Activated CD4-positive, alpha-beta memory T cell treated with anti-CD3 and anti-CD28 coated beads for 36 hours (primary cell): ENCODE measurements at regions not wholly inside any gene's neighbourhood (a gene's known extent, or its start where the extent isn't known, plus 50 kb on each side); places are given as distances from the start of the nearest gene placed in this dataset.
A peak's percentile ranks its signal among the peaks of the same experiment; 100 is the strongest.

ENCODE experiments used
- CTCF ChIA-PET: fragments of 350-600 bp; sonication (Branson Sonifier 250); formaldehyde crosslinking; loops from one replicate; lab custom pipeline; 2021; ENCODE audit warnings: antibody characterized with exemption, inconsistent platforms; lab: Charles Lee
- POLR2A ChIA-PET: fragments of 350-600 bp; sonication (Branson Sonifier 250); formaldehyde crosslinking; loops from one replicate; lab custom pipeline; 2021; ENCODE audit warnings: antibody characterized with exemption; lab: Charles Lee
- DNase-seq: peaks from one replicate; pipeline ENCODE4 v3.0.0-alpha.2; 2020
- H3K27ac Mint-ChIP-seq: one replicate; pipeline ENCODE4 v1.8.0; 2021; ENCODE audit warnings: mixed read lengths
- H3K27me3 Mint-ChIP-seq: one replicate; pipeline ENCODE4 v1.8.0; 2021; ENCODE audit warnings: mixed read lengths
- H3K36me3 Mint-ChIP-seq: one replicate; pipeline ENCODE4 v1.8.0; 2021; ENCODE audit warnings: mixed read lengths
- H3K4me1 Mint-ChIP-seq: one replicate; pipeline ENCODE4 v1.8.0; 2021; ENCODE audit warnings: low read depth, mixed read lengths
- H3K4me3 Mint-ChIP-seq: one replicate; pipeline ENCODE4 v1.8.0; 2021; ENCODE audit warnings: mild to moderate bottlenecking, mixed read lengths
- H3K9me3 Mint-ChIP-seq: one replicate; pipeline ENCODE4 v1.8.0; 2021; ENCODE audit warnings: mixed read lengths
- intact Hi-C: fragments of 100-400 bp; cut with micrococcal nuclease; formaldehyde crosslinking; loops from one replicate; pipeline ENCODE4 v1.15.1; 2023

DNA sequence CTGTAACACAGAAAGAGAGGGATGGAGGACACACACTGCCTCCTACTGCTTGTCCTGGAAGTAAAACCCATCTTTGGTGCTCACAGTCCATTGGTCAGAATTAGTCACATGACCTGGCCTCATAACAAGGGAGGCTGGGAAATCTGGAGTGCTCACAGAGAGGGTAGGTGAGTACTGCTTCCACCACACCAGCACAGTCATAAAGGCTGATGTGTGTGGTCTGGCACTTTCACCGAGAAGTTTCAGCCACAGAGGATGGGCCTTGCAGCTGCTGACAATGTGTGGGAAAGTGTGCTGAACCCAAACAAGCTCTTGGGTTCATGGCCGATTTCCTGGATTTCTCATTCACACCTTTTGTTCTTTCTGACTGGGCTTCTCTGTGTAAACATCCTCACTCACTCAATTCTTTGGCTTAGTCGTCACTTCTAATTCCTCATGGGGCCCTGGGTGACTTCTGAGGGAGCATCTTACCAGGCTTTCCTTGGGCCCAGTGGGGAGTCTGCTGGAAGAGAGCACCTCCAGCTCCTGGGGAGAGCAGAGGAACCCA lies 100.7 kb downstream of the ASB7 start:
- ChIA-PET POLR2A (no interaction called here), CTCF (interaction anchor here (1.1 kb wide), 1 partner anchor 305 kb away, joined by 3 read pairs; no protein-coding TSS in a partner anchor)
- intact Hi-C loops = loop anchor here (1.0 kb wide), 1 partner anchor 18 kb away; no protein-coding TSS in a partner anchor
- no peak overlapping the region for H3K27ac Mint-ChIP-seq
- peaks cover 19% of the 10 kb centered on the region for H3K27me3 Mint-ChIP-seq
- peaks cover 6% of the 10 kb centered on the region for H3K4me1 Mint-ChIP-seq
- no peaks in the 10 kb centered on the region for H3K36me3 Mint-ChIP-seq
- peaks cover 4% of the 10 kb centered on the region for H3K9me3 Mint-ChIP-seq
- peak; percentile 78 for DNase-seq
- no peak overlapping the region for H3K4me3 Mint-ChIP-seq

DNA sequence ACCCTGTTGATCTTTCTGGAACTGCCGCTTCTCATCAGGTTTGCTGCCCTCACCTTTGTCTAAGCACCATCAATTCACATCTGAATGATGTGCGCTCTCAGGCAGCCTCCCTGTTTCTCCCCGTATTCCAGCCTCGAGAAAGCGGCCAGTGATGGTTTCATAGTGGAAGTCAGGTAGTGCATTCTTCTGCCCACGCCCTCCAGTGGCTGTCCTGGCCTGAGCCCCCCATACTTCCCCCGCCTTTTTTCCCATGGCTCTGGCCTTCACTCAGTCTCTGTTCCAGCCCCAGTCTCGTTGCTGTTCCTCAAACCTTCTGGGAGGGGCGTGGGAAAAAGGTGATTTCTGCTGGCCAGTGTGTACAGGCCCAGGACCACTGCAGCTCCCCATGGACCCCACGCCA lies 101.3 kb downstream of the ASB7 start:
- H3K4me3 Mint-ChIP-seq = no peak overlapping the region
- peaks cover 4% of the 10 kb centered on the region for H3K9me3 Mint-ChIP-seq
- H3K4me1 Mint-ChIP-seq = peaks cover 6% of the 10 kb centered on the region
- peaks cover 19% of the 10 kb centered on the region for H3K27me3 Mint-ChIP-seq
- CTCF ChIA-PET = no interaction called here
- intact Hi-C loops = loop anchor here (1.0 kb wide), 1 partner anchor 18 kb away; no protein-coding TSS in a partner anchor
- no peak overlapping the region for H3K27ac Mint-ChIP-seq
- POLR2A ChIA-PET = no interaction called here
- H3K36me3 Mint-ChIP-seq = no peaks in the 10 kb centered on the region
- DNase-seq = no peak

DNA sequence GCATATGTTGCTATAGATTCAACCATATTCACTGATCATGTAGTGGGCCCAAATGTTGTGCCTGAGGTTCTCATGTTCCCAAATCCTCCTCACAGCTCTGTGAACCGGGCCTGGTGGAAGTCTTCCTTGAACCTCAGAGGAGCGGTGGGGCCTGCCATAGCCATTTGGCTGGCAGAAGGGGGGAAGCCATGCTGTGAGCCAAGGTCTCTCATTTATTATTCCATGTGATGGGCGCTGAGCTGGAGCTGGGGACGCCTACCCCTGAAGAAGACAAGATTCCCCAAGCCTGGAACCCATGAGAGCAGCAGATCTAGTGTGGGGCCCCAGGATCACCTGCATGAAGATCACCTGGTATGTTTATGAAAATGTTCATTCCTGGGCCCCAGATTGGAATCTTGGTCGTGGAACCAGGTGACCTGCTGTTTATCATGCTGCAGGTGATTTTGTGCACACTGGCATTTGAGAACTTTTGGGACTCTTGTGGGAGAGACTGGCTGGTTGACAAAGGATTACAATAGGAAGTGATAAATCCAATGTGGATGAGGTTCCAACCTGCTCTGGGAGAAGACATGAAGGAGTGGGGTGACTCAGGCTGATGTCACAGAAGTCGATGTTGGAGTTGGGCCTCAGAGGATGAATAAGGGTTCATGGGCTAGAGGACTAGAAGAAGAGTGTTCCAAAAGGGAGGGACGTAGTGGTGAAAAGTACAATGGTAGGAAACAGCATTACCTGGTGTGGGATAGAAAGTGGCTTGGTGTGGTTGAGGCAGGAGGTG lies 102.1 kb downstream of the ASB7 start:
- H3K27ac Mint-ChIP-seq = no peak overlapping the region
- POLR2A ChIA-PET = no interaction called here
- intact Hi-C loops = no loop called here
- peaks cover 4% of the 10 kb centered on the region for H3K9me3 Mint-ChIP-seq
- DNase-seq = no peak
- H3K4me3 Mint-ChIP-seq = no peak overlapping the region
- H3K27me3 Mint-ChIP-seq = peaks cover 19% of the 10 kb centered on the region
- CTCF ChIA-PET = no interaction called here
- no peaks in the 10 kb centered on the region for H3K36me3 Mint-ChIP-seq
- peaks cover 6% of the 10 kb centered on the region for H3K4me1 Mint-ChIP-seq

DNA sequence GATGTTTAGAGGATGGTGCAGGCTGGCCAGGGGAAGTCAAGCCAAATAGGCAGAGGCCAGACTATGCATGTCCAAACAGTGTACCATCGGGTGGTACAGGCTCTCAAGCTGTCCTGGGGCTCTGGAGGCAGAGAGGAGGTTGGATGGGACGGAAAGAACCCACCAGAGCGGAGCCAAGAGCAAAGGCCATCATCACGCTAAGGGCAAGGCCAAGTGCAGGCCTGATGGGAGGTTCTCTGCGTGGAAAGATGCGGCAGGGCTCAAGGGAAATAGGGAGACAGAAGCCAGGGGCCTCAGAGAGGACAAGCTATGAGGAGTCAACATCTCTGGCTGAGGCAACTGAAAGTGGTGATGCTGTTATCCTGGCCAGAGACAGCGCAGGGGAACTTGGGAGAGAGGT lies 102.7 kb downstream of the ASB7 start:
- no peak for DNase-seq
- Mint-ChIP-seq H3K4me1 (peaks cover 6% of the 10 kb centered on the region), H3K27ac (no peak overlapping the region), H3K27me3 (peaks cover 19% of the 10 kb centered on the region), H3K4me3 (no peak overlapping the region), H3K36me3 (no peaks in the 10 kb centered on the region), H3K9me3 (peaks cover 4% of the 10 kb centered on the region)
- ChIA-PET POLR2A (no interaction called here), CTCF (no interaction called here)
- intact Hi-C loops = no loop called here

DNA sequence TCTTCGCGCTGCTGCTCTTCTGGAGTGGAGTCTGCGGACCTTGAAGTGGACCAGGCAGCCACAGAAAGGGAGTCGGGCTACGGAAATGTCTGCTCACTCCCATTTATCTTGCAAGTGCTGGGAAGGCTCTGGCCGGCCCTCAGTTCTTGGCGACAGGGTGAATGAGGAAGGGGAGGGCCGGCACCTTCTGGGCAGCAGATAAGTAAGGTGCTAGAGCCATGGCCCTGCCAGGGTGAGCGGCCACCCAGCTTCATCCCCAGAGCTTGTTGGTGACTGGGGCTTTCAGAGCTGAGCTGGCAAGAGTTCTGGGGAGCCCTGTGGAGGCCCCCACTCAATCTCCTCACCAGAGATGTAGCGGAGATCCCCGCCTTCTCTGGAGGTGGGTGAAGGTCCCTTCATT lies 103.5 kb downstream of the ASB7 start:
- ChIA-PET POLR2A (no interaction called here), CTCF (no interaction called here)
- intact Hi-C loops = no loop called here
- H3K9me3 Mint-ChIP-seq = peaks cover 4% of the 10 kb centered on the region
- H3K36me3 Mint-ChIP-seq = no peaks in the 10 kb centered on the region
- H3K4me1 Mint-ChIP-seq = peaks cover 6% of the 10 kb centered on the region
- H3K27me3 Mint-ChIP-seq = peaks cover 19% of the 10 kb centered on the region
- no peak overlapping the region for H3K4me3 Mint-ChIP-seq
- H3K27ac Mint-ChIP-seq = no peak overlapping the region
- DNase-seq = no peak

DNA sequence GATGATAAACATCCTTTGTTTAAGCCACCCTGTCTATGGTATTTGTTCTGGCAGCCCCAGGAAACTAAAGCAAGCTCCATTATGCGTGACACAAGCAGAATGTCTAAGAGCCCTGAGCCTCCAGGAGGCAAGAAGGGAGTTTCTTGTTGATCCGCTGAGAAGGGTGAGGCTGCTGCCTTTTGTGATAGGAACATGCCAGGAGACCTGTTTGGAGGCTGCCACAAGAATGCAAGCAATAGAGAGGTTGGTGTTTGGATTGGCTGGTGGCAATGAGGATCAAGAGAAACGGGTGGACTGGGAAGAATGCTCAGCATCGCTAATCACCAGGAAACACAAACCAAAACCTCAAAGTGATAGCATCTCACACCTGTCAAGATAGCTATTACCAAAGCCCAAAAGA lies 104.8 kb downstream of the ASB7 start:
- H3K27me3 Mint-ChIP-seq = peaks cover 16% of the 10 kb centered on the region
- H3K27ac Mint-ChIP-seq = no peak overlapping the region
- H3K4me1 Mint-ChIP-seq = peaks cover 6% of the 10 kb centered on the region
- intact Hi-C loops = no loop called here
- peaks cover 4% of the 10 kb centered on the region for H3K9me3 Mint-ChIP-seq
- H3K36me3 Mint-ChIP-seq = no peaks in the 10 kb centered on the region
- CTCF ChIA-PET = no interaction called here
- no peak overlapping the region for H3K4me3 Mint-ChIP-seq
- DNase-seq = no peak
- POLR2A ChIA-PET = no interaction called here

DNA sequence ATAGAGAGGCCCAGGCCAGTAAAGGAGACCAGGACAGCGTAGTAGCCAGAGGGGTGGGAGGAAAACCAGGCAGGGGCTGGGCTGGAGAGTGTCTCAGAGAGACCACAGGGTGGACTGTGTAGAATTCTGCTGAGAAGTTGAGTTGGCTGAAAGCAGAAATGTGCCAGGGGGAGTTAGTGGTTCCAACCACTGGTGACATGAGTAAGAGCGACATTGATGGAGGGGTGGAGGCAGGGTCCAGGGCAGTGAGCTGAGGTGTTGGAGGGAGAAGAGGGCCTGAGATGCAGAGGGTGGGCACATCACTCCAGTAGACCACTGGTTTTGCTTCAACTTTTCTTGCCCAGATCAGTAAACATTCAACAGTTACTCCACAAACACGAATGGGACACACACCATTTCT lies 106.5 kb downstream of the ASB7 start:
- CTCF ChIA-PET = no interaction called here
- Mint-ChIP-seq H3K4me1 (no peaks in the 10 kb centered on the region), H3K27me3 (peaks cover 14% of the 10 kb centered on the region), H3K9me3 (no peaks in the 10 kb centered on the region), H3K36me3 (no peaks in the 10 kb centered on the region), H3K4me3 (no peak overlapping the region), H3K27ac (no peak overlapping the region)
- POLR2A ChIA-PET = no interaction called here
- intact Hi-C loops = no loop called here
- DNase-seq = no peak

DNA sequence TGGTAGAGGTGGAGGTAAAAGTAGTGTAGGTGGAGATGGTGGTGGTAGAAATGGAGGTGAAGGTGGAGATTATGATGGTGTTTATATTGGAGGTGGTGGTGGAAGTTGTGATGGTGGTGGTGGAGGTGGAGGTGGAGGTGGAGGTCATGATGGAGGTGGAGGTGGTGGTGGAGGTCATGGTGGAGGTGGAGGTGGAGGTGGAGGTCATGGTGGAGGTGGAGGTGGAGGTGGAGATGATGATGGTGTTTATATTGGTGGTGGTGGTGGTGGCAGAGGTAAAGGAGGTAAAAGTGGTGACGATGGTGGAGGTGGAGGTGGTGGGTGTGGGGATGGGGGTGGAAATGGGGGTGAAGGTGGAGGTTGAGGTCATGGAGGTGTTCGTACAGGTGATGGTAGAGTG lies 107.8 kb downstream of the ASB7 start:
- Mint-ChIP-seq H3K27me3 (peaks cover 9% of the 10 kb centered on the region), H3K27ac (no peak overlapping the region), H3K4me3 (no peak overlapping the region), H3K9me3 (no peaks in the 10 kb centered on the region), H3K4me1 (no peaks in the 10 kb centered on the region), H3K36me3 (no peaks in the 10 kb centered on the region)
- POLR2A ChIA-PET = no interaction called here
- CTCF ChIA-PET = no interaction called here
- no peak for DNase-seq
- intact Hi-C loops = no loop called here

DNA sequence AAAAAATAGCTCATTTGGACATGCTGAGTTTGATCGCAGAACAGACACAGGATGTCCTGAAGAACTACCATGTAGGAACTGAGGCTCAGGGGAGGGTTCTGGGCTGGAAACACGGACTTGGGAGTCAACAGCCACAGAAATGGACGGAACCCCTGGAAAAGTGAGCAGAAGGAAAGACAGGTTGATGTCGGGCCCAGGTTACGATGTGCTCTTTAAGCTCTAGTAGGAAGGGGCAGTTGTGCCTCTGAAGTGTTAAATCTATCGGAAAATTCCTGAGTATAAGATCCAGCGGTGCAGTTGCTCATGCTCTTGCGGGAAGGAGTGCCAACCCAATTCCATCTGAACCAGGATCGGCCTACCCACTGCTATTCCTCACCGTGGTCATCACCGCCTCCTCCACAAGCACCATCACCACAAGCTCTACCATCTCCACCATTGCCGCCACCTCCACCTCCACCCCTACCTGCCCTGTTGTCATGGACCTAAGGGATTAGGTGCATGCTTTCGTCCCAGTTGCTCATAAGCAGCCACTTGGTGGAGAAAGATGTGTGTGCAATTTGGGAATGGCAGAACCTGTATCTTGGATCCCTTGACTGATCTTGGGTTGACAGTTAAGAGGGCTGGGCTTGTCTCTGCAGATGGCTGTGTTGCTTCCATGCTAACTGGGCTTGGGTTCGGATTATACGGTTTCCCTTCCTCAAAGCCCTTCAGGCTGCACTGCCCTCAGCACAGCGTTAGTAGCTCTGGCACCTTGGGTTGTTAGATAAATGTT lies 108.5 kb downstream of the ASB7 start:
- ChIA-PET CTCF (no interaction called here), POLR2A (no interaction called here)
- no peaks in the 10 kb centered on the region for H3K36me3 Mint-ChIP-seq
- no peak overlapping the region for H3K4me3 Mint-ChIP-seq
- no peak for DNase-seq
- H3K27me3 Mint-ChIP-seq = peaks cover 7% of the 10 kb centered on the region
- H3K9me3 Mint-ChIP-seq = no peaks in the 10 kb centered on the region
- H3K27ac Mint-ChIP-seq = no peak overlapping the region
- no peaks in the 10 kb centered on the region for H3K4me1 Mint-ChIP-seq
- intact Hi-C loops = no loop called here

DNA sequence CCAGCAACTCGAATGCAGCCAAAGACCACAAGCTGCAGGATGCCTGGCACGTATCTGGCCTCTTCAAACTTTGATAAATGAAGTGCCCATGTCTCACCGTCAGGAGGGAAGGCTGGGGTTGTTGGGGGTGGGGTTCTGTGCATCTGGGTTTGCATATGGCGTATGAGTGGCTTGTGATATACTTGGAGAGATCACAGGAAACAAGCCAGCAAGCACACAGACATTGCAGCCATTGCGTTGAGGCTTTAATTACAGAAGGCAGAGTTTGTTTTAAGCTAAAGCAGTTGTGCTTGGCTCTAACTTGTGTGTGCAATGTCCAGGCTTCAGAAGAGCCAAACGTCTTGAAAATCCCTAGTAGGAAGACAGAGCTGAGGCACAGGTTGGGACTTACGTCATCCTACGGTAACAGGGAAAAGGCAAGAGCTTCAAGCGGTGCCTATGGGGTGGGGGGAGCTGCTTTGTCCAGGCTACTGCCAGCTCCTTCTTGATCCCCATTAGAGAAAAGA lies 109.2 kb downstream of the ASB7 start:
- Mint-ChIP-seq H3K27me3 (peaks cover 7% of the 10 kb centered on the region), H3K4me3 (no peak overlapping the region), H3K36me3 (no peaks in the 10 kb centered on the region), H3K4me1 (no peaks in the 10 kb centered on the region), H3K9me3 (no peaks in the 10 kb centered on the region), H3K27ac (no peak overlapping the region)
- ChIA-PET POLR2A (no interaction called here), CTCF (no interaction called here)
- intact Hi-C loops = no loop called here
- DNase-seq = no peak

DNA sequence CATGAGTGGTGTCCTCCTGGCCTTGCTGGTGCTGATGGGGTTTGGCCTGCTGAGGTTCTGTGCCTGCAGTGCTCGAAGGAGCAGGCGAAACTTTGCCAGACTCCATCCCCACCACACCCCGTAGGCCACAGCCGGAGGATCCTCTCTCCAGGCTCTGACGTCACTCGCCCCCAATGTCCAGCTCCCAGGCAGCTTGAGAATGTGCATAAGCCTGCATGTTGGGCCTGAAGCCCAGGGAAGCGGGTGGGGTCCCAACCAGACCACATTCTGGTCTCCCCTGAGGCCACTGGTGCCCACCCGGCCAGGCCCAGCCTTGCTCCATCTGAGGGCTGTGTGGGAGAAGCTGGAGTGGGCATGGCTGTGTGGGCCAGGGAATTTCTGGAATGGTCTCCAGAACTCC lies 109.8 kb downstream of the ASB7 start:
- H3K36me3 Mint-ChIP-seq = no peaks in the 10 kb centered on the region
- ChIA-PET POLR2A (no interaction called here), CTCF (no interaction called here)
- intact Hi-C loops = no loop called here
- H3K4me3 Mint-ChIP-seq = no peak overlapping the region
- peaks cover 4% of the 10 kb centered on the region for H3K27me3 Mint-ChIP-seq
- no peaks in the 10 kb centered on the region for H3K4me1 Mint-ChIP-seq
- DNase-seq = no peak
- H3K27ac Mint-ChIP-seq = no peak overlapping the region
- H3K9me3 Mint-ChIP-seq = no peaks in the 10 kb centered on the region

DNA sequence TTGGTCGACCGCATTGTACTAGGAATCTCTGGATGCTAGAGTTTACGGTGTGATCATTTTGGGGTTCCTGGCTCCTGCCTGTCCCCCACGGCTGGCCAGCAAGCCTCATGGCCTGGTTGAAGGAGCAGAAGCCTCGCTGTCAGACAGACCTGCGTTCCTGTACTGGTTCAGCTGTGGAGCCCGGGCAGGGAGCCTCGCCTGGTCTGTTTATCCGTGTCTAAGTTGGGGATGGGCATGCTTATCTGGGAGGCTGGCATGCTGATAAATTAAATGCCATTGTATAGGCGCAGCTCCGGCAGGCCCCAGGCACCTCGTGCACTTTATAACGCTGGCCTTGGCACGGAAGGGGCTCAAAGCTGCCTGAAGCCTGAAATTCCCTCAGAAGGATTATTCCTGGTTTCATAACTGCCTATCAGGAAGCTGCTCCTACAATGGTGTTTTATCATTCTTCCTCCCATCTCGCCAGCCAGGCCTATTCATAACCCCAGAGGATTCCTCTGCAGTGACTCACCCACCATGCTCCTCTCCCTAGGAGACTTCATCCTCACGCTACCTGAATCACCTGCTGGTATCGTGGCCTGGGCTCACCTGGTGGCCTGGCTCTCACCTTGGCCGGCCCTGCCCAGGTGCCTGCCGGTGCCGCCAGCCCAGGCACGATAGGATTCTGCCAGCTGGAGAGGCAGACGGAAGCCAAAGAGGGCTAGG lies 110.9 kb downstream of the ASB7 start:
- ChIA-PET POLR2A (no interaction called here), CTCF (no interaction called here)
- Mint-ChIP-seq H3K4me1 (no peaks in the 10 kb centered on the region), H3K4me3 (no peak overlapping the region), H3K9me3 (no peaks in the 10 kb centered on the region), H3K27ac (no peak overlapping the region), H3K36me3 (no peaks in the 10 kb centered on the region), H3K27me3 (peaks cover 4% of the 10 kb centered on the region)
- intact Hi-C loops = no loop called here
- DNase-seq = no peak
